ENCODE measurements at regions not wholly inside any gene's neighbourhood (a gene's known extent, or its start where the extent isn't known, plus 50 kb on each side); places are given as distances from the start of the nearest gene placed in this dataset.

- Mint-ChIP-seq H3K27ac (no peak overlapping the region), H3K4me3 (no peak overlapping the region), H3K4me1 (peaks cover 8% of the 10 kb centered on the region), H3K9me3 (peaks cover 8% of the 10 kb centered on the region), H3K36me3 (ENCODE audit: low read depth) (no peaks in the 10 kb centered on the region), H3K27me3 (ENCODE audit: low read depth, poor library complexity) (no peaks in the 10 kb centered on the region)
- DNase-seq = no peak
- TF ChIP-seq, protein P1, sequence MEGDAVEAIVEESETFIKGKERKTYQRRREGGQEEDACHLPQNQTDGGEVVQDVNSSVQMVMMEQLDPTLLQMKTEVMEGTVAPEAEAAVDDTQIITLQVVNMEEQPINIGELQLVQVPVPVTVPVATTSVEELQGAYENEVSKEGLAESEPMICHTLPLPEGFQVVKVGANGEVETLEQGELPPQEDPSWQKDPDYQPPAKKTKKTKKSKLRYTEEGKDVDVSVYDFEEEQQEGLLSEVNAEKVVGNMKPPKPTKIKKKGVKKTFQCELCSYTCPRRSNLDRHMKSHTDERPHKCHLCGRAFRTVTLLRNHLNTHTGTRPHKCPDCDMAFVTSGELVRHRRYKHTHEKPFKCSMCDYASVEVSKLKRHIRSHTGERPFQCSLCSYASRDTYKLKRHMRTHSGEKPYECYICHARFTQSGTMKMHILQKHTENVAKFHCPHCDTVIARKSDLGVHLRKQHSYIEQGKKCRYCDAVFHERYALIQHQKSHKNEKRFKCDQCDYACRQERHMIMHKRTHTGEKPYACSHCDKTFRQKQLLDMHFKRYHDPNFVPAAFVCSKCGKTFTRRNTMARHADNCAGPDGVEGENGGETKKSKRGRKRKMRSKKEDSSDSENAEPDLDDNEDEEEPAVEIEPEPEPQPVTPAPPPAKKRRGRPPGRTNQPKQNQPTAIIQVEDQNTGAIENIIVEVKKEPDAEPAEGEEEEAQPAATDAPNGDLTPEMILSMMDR (IDR thresholded peaks at IDR 0.05) = no peak
These were observed 341.7 kb upstream of the SMIM30 start for GRCh38 chr7:113460067-113460466.

- H3K9me3 Mint-ChIP-seq = peaks cover 8% of the 10 kb centered on the region
- TF ChIP-seq, protein P1 (IDR thresholded peaks at IDR 0.05) = no peak
- H3K4me3 Mint-ChIP-seq = no peak overlapping the region
- H3K4me1 Mint-ChIP-seq = peaks cover 24% of the 10 kb centered on the region
- H3K27ac Mint-ChIP-seq = no peak overlapping the region
- no peaks in the 10 kb centered on the region for H3K36me3 Mint-ChIP-seq (ENCODE audit: low read depth)
- DNase-seq = no peak
- no peaks in the 10 kb centered on the region for H3K27me3 Mint-ChIP-seq (ENCODE audit: low read depth, poor library complexity)
These were observed 338.2 kb upstream of the SMIM30 start for GRCh38 chr7:113456533-113456932.

GRCh38 chr7:113454597-113455169 lies 336.3 kb upstream of the SMIM30 start:
- H3K9me3 Mint-ChIP-seq = peaks cover 8% of the 10 kb centered on the region
- H3K27me3 Mint-ChIP-seq (ENCODE audit: low read depth, poor library complexity) = no peaks in the 10 kb centered on the region
- no peaks in the 10 kb centered on the region for H3K36me3 Mint-ChIP-seq (ENCODE audit: low read depth)
- no peak for DNase-seq
- H3K4me1 Mint-ChIP-seq = peaks cover 24% of the 10 kb centered on the region
- TF ChIP-seq, protein P1 (IDR thresholded peaks at IDR 0.05) = no peak
- H3K4me3 Mint-ChIP-seq = no peak overlapping the region
- no peak overlapping the region for H3K27ac Mint-ChIP-seq

DNA sequence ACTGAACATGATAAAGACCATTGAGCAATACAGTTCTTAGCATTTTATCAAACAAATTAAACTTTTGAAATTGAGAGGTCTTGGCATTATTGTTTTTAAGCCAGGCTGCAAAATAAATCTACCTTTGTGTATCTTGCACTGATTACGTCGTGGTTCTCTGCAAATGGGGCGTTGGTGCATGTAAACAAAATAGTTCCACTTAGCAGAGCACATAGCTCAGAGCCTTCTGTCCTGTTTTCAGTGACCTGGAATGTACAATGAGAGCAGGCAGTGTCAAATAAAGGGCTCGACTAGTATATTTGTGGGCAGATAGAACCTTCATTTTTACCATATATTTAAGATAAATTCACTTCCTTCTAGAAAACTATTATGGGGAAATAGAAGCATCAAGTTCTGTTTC lies 333.9 kb upstream of the SMIM30 start:
- H3K36me3 Mint-ChIP-seq (ENCODE audit: low read depth) = no peaks in the 10 kb centered on the region
- TF ChIP-seq, protein P1 (IDR thresholded peaks at IDR 0.05) = no peak
- no peaks in the 10 kb centered on the region for H3K27me3 Mint-ChIP-seq (ENCODE audit: low read depth, poor library complexity)
- no peak overlapping the region for H3K27ac Mint-ChIP-seq
- no peak overlapping the region for H3K4me3 Mint-ChIP-seq
- peaks cover 19% of the 10 kb centered on the region for H3K4me1 Mint-ChIP-seq
- peaks cover 8% of the 10 kb centered on the region for H3K9me3 Mint-ChIP-seq
- DNase-seq = no peak

- TF ChIP-seq, protein P1 (IDR thresholded peaks at IDR 0.05) = no peak
- H3K36me3 Mint-ChIP-seq (ENCODE audit: low read depth) = no peaks in the 10 kb centered on the region
- H3K27ac Mint-ChIP-seq = no peak overlapping the region
- H3K4me1 Mint-ChIP-seq = no peaks in the 10 kb centered on the region
- H3K9me3 Mint-ChIP-seq = no peaks in the 10 kb centered on the region
- H3K4me3 Mint-ChIP-seq = no peak overlapping the region
- DNase-seq = no peak
- H3K27me3 Mint-ChIP-seq (ENCODE audit: low read depth, poor library complexity) = no peaks in the 10 kb centered on the region
These were observed 328.4 kb upstream of the SMIM30 start for GRCh38 chr7:113446791-113447190.

DNA sequence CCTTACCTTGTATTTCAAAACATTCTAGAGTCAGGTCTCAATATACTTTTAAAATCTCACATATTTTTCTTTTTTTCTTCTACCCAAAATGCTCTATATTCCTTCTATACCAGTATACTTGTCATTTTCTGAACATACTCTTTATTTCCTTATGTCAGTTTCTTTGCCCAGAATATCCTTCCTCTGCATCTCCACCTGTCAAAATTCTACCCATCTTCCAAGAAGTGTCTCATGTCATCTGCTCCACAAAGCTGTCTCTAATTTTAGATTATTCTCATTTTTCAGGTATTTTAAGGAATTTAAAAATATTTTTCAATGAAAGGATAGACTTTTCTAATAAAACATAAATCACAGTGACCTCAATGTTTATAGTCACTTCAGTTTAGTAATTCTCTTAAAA lies 328.0 kb upstream of the SMIM30 start:
- Mint-ChIP-seq H3K36me3 (ENCODE audit: low read depth) (no peaks in the 10 kb centered on the region), H3K27me3 (ENCODE audit: low read depth, poor library complexity) (no peaks in the 10 kb centered on the region), H3K4me3 (no peak overlapping the region), H3K27ac (no peak overlapping the region), H3K9me3 (no peaks in the 10 kb centered on the region), H3K4me1 (no peaks in the 10 kb centered on the region)
- TF ChIP-seq, protein P1 (IDR thresholded peaks at IDR 0.05) = no peak
- DNase-seq = no peak

All from nephron progenitor cell (in vitro differentiated cells).